GM23248 (cell line): ENCODE measurements at regions not wholly inside any gene's neighbourhood (a gene's known extent, or its start where the extent isn't known, plus 50 kb on each side); places are given as distances from the start of the nearest gene placed in this dataset.

ENCODE experiments used
- EZH2 ChIP-seq: fragments of 200-600 bp; sonication (generic); IDR thresholded peaks from 2 replicates; pipeline ENCODE4 v1.6.1; 2018; ENCODE audit warnings: antibody characterized with exemption, mild to moderate bottlenecking; ENCODE audit not compliant: insufficient read depth, poor library complexity, severe bottlenecking
- EZH2phosphoT487 ChIP-seq: fragments of 200-600 bp; sonication (generic); IDR thresholded peaks from 2 replicates; pipeline ENCODE4 v1.6.1; 2018; ENCODE audit warnings: antibody characterized with exemption, moderate library complexity, mild to moderate bottlenecking, low read depth; ENCODE audit not compliant: insufficient read depth

GRCh38 chr17:49899191-49899485 lies 51.3 kb upstream of the TAC4 start:
- TF ChIP-seq EZH2 (no peak), EZH2phosphoT487 (no peak)
